ENCODE measurements at regions not wholly inside any gene's neighbourhood (a gene's known extent, or its start where the extent isn't known, plus 50 kb on each side); places are given as distances from the start of the nearest gene placed in this dataset.

DNA sequence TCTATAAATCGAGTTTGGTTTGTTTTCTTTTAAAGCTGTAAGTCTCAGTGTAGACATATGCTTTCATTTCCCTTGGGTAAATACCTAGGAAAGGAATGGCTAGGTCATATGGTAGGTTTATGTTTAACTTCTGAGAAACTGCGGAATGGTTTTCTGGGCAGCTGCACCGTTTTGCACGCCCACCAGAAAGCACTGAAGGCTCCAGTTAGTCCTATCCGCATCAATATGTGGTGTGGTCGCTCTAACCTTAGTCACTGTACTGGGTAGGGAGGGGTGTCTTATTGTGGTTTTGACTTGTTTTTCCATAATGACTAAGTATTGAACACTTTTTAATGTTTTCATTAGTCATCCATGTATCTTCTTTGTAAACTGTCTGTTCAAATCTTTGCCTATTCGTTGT, 279.5 kb upstream of the AKR1E2 start:
- Histone ChIP-seq H3K9me3 (no peaks in the 10 kb centered on the region), H3K27ac (no peak overlapping the region), H3K27me3 (no peaks in the 10 kb centered on the region), H3K4me1 (ENCODE audit: control insufficient read depth in 1 of 2, insufficient read depth in 1 of 2, low read depth in 1 of 2, low read length in 1 of 2) (no peaks in the 10 kb centered on the region), H3K36me3 (no peaks in the 10 kb centered on the region), H3K4me3 (ENCODE audit: low read depth in 1 of 2, low read length in 1 of 2) (no peak overlapping the region)
- TF ChIP-seq, protein P1, sequence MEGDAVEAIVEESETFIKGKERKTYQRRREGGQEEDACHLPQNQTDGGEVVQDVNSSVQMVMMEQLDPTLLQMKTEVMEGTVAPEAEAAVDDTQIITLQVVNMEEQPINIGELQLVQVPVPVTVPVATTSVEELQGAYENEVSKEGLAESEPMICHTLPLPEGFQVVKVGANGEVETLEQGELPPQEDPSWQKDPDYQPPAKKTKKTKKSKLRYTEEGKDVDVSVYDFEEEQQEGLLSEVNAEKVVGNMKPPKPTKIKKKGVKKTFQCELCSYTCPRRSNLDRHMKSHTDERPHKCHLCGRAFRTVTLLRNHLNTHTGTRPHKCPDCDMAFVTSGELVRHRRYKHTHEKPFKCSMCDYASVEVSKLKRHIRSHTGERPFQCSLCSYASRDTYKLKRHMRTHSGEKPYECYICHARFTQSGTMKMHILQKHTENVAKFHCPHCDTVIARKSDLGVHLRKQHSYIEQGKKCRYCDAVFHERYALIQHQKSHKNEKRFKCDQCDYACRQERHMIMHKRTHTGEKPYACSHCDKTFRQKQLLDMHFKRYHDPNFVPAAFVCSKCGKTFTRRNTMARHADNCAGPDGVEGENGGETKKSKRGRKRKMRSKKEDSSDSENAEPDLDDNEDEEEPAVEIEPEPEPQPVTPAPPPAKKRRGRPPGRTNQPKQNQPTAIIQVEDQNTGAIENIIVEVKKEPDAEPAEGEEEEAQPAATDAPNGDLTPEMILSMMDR (IDR thresholded peaks at IDR 0.05): no peak

DNA sequence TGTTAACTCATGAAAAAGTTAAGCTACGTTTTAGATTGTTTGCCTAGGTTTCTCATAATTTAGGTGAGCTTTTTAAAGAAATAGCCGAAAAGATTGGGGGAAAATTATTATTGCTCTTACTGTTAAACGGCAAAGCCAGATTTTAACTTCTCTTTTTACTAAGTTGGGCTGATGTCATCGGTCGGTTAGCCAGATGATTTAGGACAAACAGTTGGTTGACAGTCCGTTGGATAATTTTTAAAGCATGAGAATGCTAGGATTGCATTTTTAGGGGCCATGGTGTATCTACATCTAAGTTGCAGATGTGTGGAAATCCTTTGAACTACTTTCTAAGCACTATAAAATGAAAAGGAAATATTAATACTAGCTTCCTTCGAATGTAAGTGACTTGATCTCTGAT, 280.9 kb upstream of the AKR1E2 start:
- Histone ChIP-seq H3K4me3 (ENCODE audit: low read depth in 1 of 2, low read length in 1 of 2) (no peak overlapping the region), H3K9me3 (no peaks in the 10 kb centered on the region), H3K27me3 (no peaks in the 10 kb centered on the region), H3K36me3 (no peaks in the 10 kb centered on the region), H3K27ac (no peak overlapping the region), H3K4me1 (ENCODE audit: control insufficient read depth in 1 of 2, insufficient read depth in 1 of 2, low read depth in 1 of 2, low read length in 1 of 2) (no peaks in the 10 kb centered on the region)
- TF ChIP-seq, protein P1 (IDR thresholded peaks at IDR 0.05): no peak

GRCh38 chr10:4543938-4544533, 282.0 kb upstream of the AKR1E2 start:
- no peaks in the 10 kb centered on the region for H3K4me1 ChIP-seq (ENCODE audit: control insufficient read depth in 1 of 2, insufficient read depth in 1 of 2, low read depth in 1 of 2, low read length in 1 of 2)
- H3K27ac ChIP-seq: no peak overlapping the region
- TF ChIP-seq, protein P1 (IDR thresholded peaks at IDR 0.05): no peak
- no peak overlapping the region for H3K4me3 ChIP-seq (ENCODE audit: low read depth in 1 of 2, low read length in 1 of 2)
- no peaks in the 10 kb centered on the region for H3K9me3 ChIP-seq
- no peaks in the 10 kb centered on the region for H3K36me3 ChIP-seq
- no peaks in the 10 kb centered on the region for H3K27me3 ChIP-seq

DNA sequence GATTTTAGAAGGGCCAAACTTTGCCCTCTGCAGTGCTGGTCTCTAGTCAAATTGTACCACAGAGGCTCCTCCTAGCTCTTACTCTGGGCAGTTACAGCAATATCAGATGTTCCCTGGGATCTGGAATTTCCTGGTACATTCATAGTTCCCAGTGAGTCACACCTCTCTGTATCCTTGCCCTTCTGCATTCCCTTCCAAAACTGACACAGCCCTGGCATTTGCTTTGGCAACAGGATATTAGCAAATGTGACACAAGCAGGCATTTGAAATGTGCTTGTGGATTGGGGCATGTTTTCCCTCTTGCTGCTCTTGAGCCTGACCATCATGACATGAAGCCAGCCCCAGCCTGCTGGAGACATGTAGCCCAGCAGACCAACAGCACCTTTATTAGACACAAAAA, 284.7 kb upstream of the AKR1E2 start:
- no peaks in the 10 kb centered on the region for H3K4me1 ChIP-seq (ENCODE audit: control insufficient read depth in 1 of 2, insufficient read depth in 1 of 2, low read depth in 1 of 2, low read length in 1 of 2)
- H3K36me3 ChIP-seq: no peaks in the 10 kb centered on the region
- no peaks in the 10 kb centered on the region for H3K9me3 ChIP-seq
- no peak overlapping the region for H3K4me3 ChIP-seq (ENCODE audit: low read depth in 1 of 2, low read length in 1 of 2)
- TF ChIP-seq, protein P1 (IDR thresholded peaks at IDR 0.05): no peak
- H3K27me3 ChIP-seq: no peaks in the 10 kb centered on the region
- no peak overlapping the region for H3K27ac ChIP-seq

DNA sequence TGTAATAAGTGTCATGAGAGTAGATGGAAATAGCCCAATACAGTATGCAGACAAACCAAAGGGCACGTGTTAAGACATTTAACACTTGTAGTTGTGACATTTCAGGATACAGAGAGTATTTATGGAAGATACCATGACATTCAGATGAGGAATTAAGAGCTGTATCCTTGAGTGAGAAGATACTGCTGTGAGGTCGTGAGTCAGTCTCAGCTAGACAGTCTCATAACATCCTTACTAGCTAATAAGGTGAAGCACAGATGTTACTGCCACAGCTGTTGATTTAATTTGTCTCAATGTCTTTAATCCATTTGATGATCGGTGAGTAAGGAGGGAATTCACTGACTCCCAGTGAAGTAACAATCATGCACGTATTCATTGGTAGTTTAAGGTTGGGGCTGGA, 288.0 kb upstream of the AKR1E2 start:
- TF ChIP-seq, protein P1 (IDR thresholded peaks at IDR 0.05): no peak
- Histone ChIP-seq H3K9me3 (no peaks in the 10 kb centered on the region), H3K4me3 (ENCODE audit: low read depth in 1 of 2, low read length in 1 of 2) (no peak overlapping the region), H3K27me3 (no peaks in the 10 kb centered on the region), H3K4me1 (ENCODE audit: control insufficient read depth in 1 of 2, insufficient read depth in 1 of 2, low read depth in 1 of 2, low read length in 1 of 2) (no peaks in the 10 kb centered on the region), H3K36me3 (no peaks in the 10 kb centered on the region), H3K27ac (no peak overlapping the region)

- H3K4me1 ChIP-seq (ENCODE audit: control insufficient read depth in 1 of 2, insufficient read depth in 1 of 2, low read depth in 1 of 2, low read length in 1 of 2): no peaks in the 10 kb centered on the region
- H3K27ac ChIP-seq: no peak overlapping the region
- TF ChIP-seq, protein P1 (IDR thresholded peaks at IDR 0.05): no peak
- no peaks in the 10 kb centered on the region for H3K27me3 ChIP-seq
- no peak overlapping the region for H3K4me3 ChIP-seq (ENCODE audit: low read depth in 1 of 2, low read length in 1 of 2)
- no peaks in the 10 kb centered on the region for H3K36me3 ChIP-seq
- no peaks in the 10 kb centered on the region for H3K9me3 ChIP-seq
These were observed 290.5 kb upstream of the AKR1E2 start for GRCh38 chr10:4535521-4535920.

All from neutrophil (primary cell).